ENCODE measurements at regions not wholly inside any gene's neighbourhood (a gene's known extent, or its start where the extent isn't known, plus 50 kb on each side); places are given as distances from the start of the nearest gene placed in this dataset.

DNA sequence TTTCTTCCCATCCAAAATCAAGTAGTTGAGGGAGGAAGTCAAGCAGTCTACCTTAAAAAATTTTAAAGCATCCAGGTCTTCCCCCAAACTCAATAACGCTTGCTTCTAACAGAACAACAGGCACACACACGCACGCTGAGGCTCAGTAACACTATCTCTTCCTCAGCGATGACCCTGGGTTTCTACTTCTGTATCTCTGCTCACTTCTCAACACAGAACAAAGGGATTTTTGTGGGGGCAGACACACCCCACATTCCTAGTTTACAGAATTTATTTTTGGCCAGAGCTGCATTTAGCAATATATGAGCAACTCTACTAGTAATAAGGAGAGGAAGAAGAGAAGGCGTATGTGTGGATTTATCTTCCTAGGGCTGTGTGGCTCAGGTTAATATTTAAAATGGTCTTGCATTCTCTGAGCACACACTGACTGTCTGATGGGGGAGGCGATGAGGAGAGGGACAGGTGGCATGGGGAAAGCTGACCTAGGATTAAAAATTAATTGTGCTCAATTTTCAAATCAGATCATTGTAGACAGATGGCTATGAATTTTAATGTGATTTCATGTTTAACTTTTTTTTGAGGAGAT lies 71.3 kb upstream of the PPM1B start:
- Histone ChIP-seq H3K4me1 (peaks cover 18% of the 10 kb centered on the region), H3K9me3 (no peaks in the 10 kb centered on the region), H3K36me3 (no peaks in the 10 kb centered on the region), H3K27ac (no peak overlapping the region), H3K4me3 (no peak overlapping the region), H3K27me3 (no peaks in the 10 kb centered on the region)
- intact Hi-C loops (cut with DNase I): no loop called here
- TF ChIP-seq POLR2AphosphoS5 (IDR thresholded peaks at IDR 0.05; ENCODE audit: insufficient read depth in 1 of 2, low read depth in 1 of 2) (no peak), CTCF (IDR thresholded peaks at IDR 0.05) (no peak), POLR2A (IDR thresholded peaks at IDR 0.05) (no peak)
- DNase-seq (ENCODE audit: extremely low spot score in 2 of 2): no peak

DNA sequence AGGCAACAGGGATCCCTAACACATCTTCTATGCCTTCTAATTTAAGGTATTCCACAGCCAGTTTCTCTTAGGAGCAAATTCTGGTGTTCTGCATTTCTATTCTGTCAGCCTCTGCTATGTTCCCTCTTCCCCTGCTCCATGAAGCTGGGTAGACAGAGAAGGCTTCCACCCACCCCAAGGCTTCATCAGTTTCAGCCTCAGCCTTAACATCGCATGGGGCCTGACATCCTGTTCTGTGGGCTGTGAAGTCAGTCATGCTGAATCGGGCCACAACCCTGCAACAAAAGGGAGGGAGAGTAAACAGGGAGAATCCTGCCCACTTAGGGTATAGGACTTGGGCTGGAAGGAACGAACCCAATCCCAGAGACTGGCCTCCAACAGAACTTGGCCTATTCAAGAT lies 70.6 kb upstream of the PPM1B start:
- no peak for DNase-seq (ENCODE audit: extremely low spot score in 2 of 2)
- Histone ChIP-seq H3K27ac (no peak overlapping the region), H3K27me3 (no peaks in the 10 kb centered on the region), H3K4me1 (peaks cover 21% of the 10 kb centered on the region), H3K36me3 (no peaks in the 10 kb centered on the region), H3K4me3 (no peak overlapping the region), H3K9me3 (no peaks in the 10 kb centered on the region)
- intact Hi-C loops (cut with DNase I): no loop called here
- TF ChIP-seq POLR2A (IDR thresholded peaks at IDR 0.05) (no peak), CTCF (IDR thresholded peaks at IDR 0.05) (no peak), POLR2AphosphoS5 (IDR thresholded peaks at IDR 0.05; ENCODE audit: insufficient read depth in 1 of 2, low read depth in 1 of 2) (no peak)

DNA sequence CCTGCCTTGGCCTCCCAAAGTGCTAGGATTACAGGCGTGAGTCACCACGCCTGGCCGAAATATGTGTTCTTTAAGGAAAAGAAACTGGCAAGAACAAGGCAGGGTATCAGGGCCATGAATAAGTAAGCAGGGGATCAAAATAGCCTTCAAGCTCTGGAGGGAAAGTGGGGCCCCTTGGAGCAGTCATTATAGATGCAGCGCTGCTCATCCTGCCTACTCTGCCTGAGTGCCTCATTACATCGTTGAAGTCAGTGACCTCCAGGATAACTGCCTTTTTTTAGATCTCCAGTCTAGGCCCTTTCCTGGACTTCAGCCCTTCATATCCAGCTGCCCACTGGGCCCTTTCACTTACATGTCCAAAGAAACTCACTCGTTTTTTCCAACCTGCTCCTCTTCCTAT lies 69.8 kb upstream of the PPM1B start:
- no peak for DNase-seq (ENCODE audit: extremely low spot score in 2 of 2)
- no peaks in the 10 kb centered on the region for H3K9me3 ChIP-seq
- TF ChIP-seq POLR2A (IDR thresholded peaks at IDR 0.05): no peak
- no peak for TF ChIP-seq POLR2AphosphoS5 (IDR thresholded peaks at IDR 0.05; ENCODE audit: insufficient read depth in 1 of 2, low read depth in 1 of 2)
- no peak for TF ChIP-seq CTCF (IDR thresholded peaks at IDR 0.05)
- H3K36me3 ChIP-seq: no peaks in the 10 kb centered on the region
- intact Hi-C loops (cut with DNase I): no loop called here
- H3K4me1 ChIP-seq: peaks cover 21% of the 10 kb centered on the region
- no peak overlapping the region for H3K4me3 ChIP-seq
- H3K27ac ChIP-seq: peak overlapping the region; percentile 64
- no peaks in the 10 kb centered on the region for H3K27me3 ChIP-seq

DNA sequence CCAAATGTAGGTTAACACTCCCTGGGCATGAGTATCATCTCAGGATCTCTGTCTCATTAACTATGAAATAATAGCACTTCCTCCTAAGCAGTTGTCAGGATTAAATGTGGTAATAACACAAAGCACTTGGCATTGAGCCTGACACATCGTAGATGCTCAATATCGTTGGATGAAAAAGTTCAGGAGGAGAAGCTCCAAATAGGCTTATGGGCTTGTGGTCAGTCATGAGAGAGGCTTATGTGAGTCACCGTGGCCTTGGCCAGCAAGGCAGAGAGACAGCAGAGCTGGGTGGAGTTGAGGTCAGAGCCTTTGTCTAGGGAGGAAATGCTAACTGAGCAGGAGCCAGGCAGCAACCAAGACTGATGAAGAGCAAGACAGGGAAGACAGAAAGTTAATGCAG lies 68.3 kb upstream of the PPM1B start:
- no peaks in the 10 kb centered on the region for H3K36me3 ChIP-seq
- intact Hi-C loops (cut with DNase I): no loop called here
- no peak overlapping the region for H3K4me3 ChIP-seq
- TF ChIP-seq CTCF (IDR thresholded peaks at IDR 0.05): no peak
- TF ChIP-seq POLR2AphosphoS5 (IDR thresholded peaks at IDR 0.05; ENCODE audit: insufficient read depth in 1 of 2, low read depth in 1 of 2): peak in 1 of 2 donors; percentile 73
- no peak for TF ChIP-seq POLR2A (IDR thresholded peaks at IDR 0.05)
- peak overlapping the region; percentile 64 for H3K27ac ChIP-seq
- DNase-seq (ENCODE audit: extremely low spot score in 2 of 2): peak in 1 of 2 donors; percentile 94
- no peaks in the 10 kb centered on the region for H3K27me3 ChIP-seq
- no peaks in the 10 kb centered on the region for H3K9me3 ChIP-seq
- peaks cover 21% of the 10 kb centered on the region for H3K4me1 ChIP-seq

- intact Hi-C loops (cut with DNase I): no loop called here
- peak overlapping the region; percentile 64 for H3K27ac ChIP-seq
- H3K9me3 ChIP-seq: no peaks in the 10 kb centered on the region
- no peaks in the 10 kb centered on the region for H3K36me3 ChIP-seq
- H3K4me1 ChIP-seq: peaks cover 21% of the 10 kb centered on the region
- no peak for DNase-seq (ENCODE audit: extremely low spot score in 2 of 2)
- H3K4me3 ChIP-seq: no peak overlapping the region
- TF ChIP-seq POLR2A (IDR thresholded peaks at IDR 0.05) (no peak), POLR2AphosphoS5 (IDR thresholded peaks at IDR 0.05; ENCODE audit: insufficient read depth in 1 of 2, low read depth in 1 of 2) (no peak), CTCF (IDR thresholded peaks at IDR 0.05) (no peak)
- H3K27me3 ChIP-seq: no peaks in the 10 kb centered on the region
These were observed 67.4 kb upstream of the PPM1B start for GRCh38 chr2:44101246-44101645.

Measured in vagina (tissue), 2 donors.